Stimulated activated CD4-positive, alpha-beta T cell treated with anti-CD3 and anti-CD28 coated beads, Interleukin-1b, Interleukin-23, amount 100 ng/mL, for 48 hours (primary cell): ENCODE measurements at regions not wholly inside any gene's neighbourhood (a gene's known extent, or its start where the extent isn't known, plus 50 kb on each side); places are given as distances from the start of the nearest gene placed in this dataset.
"Not testable (repeated sequence)": the region's sequence is repeated elsewhere in the genome, so short reads cannot be mapped to it uniquely, and the experiment has no call there.

Experiments used
- DNase-seq: peaks from one replicate; pipeline ENCODE4 v3.0.0-alpha.2; 2020

DNA sequence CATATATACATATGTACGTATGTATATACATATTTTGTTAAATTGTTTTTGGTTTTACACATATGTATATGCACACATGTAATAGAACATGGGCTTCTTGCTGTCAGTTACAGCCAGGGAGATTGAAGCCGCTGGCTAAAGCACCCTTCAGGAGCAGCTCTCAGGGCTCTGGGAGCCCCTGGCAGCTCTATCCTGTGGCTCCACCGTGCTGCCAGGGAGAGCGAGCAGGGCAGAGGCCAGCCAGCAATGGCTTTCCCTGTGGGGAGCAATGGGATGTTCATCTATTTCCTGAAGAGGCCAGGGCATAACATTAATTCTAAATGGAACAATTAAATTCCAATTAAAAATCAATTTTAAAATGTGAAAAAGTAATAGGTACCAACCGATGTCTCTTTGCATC, 102.9 kb downstream of the PSMG1 start:
- DNase-seq, result no peak

DNA sequence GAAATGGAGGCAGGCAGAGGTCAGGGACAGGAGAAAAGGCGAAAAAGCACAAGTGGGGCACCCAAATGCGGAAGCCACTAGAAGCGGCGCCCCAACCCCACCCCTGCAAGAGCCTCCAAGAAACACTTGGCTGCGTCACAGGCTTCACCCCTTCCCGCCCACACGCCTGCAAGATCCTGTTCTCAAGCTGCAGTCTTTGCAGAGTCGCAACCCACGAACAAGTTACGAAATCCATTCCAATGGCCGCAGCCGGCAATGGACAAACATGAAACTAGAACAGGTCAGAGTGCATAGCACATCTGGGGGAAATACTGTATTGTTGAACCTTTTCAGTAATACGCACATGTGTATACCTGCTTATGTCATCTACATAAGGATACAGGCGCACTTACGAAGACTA, 103.6 kb downstream of the PSMG1 start:
- DNase-seq, result no peak

DNA sequence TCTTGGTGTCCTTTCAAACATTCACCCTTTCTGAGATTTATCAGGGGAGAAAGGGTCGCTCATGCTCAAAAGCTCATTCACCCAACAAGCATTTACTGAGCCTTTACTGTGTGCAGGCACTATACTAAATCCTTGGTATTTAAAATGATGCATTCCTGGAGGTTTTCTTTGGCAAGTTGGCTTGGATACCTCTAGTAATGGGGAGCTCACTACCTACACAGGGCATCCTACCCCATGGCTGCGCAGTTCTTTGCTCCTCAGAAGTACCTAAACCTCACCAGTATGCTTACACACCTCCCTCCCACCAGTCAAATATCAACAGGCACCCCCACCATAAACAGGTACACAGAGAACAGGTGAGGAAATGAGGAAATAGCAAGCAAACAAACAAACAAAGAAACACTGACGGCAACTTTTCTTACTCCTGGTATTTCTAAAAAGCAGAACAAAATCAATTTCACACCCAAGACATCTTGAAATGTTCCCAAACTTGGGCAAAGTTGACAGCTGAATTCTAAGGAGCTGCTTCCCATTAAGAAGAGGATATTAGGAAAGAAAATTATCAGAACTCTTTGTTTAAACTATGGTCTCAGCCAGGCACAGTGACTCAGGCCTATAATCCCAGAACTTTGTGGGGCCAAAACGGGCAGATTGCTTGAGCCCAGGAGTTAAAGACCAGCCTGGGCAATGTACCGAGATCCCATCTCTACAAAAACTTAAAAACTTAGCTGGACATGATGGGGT, 104.8 kb downstream of the PSMG1 start:
- DNase-seq, result no peak

DNA sequence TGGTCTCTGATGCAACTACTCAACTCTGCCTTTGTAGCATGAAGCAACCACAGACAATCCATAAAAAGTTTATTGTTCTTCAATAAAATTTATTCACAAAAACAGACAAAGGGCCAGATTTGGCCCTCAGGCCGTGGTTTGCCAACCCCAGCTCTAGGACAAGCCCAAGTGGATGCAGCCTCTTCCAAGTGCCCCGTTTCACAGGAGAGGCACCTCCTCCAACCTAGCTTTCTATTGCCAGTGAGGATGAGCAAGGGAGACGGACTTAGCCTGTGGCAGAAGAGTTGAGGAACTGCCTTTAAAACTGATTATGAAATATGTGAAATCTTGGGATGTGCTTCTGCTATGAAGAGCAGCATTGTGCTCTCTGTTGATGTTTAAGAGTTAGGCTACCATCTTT, 105.4 kb downstream of the PSMG1 start:
- DNase-seq, result no peak

GRCh38 chr21:39074508-39074907, 108.7 kb downstream of the PSMG1 start:
- DNase-seq, result no peak

- DNase-seq, result no peak
These were observed 109.5 kb downstream of the PSMG1 start for GRCh38 chr21:39073717-39074116.

DNA sequence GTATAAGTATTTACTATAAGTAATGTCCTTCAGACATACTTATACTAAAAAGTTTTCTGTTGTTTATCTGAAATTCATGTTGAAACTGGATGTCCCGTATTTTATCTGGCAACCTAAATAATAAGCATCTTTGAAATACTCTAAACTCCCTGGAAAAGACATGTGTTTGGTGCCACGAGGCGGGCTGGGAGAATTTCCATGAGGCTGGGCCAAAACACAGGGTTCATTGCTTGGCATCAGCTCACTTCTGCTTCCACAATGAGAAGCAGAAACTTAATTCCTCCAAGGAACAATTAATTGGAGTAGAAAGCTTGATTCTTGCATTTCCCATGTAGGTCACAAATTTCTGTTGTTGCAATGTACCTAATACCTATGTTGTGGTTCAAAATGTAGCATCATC, 110.2 kb downstream of the PSMG1 start:
- no peak for DNase-seq

GRCh38 chr21:39072468-39072867, 110.8 kb downstream of the PSMG1 start:
- DNase-seq, result no peak

DNA sequence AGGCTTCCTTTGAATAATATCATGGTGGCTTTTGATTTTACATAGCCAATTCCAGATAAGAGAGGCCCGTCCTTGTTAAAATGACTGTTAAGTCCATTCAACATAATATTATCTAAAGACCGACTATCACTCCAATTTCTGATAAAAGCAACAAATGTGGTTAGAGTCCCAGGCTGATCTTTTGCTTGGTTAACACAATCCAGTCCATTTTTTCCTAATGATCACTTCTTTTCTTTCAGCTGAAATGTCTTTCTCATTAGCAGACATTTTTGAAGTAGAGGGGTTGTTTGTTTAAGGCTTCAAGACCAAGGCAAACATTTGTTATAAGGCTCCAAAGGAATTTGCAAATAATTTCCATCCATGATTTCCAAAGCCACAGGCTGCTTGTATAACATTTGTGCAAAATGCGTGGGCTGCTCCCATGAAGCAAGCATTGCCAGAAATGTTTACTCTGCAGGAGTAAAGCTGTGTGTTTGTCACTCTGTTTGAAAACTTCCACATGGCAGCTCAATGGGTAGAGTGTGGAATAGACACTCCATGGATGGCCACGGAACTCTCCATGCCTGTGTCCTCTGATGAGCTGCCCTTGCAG, 111.5 kb downstream of the PSMG1 start:
- DNase-seq, result no peak

DNA sequence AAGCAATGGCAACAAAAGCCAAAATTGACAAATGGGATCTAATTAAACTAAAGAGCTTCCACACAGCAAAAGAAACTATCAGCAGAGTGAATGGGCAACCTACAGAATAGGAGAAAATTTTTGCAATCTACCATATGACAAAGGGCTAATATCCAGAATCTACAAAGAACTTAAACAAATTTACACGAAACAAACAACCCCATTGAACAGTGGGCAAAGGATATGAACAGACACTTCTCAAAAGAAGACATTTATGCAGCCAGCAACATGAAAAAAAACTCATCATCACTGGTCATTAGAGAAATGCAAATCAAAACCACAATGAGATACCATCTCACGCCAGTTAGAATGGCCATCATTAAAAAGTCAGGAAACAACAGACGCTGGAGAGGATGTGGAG, 113.4 kb downstream of the PSMG1 start:
- not testable (repeated sequence) for DNase-seq

- no peak for DNase-seq
These were observed 116.1 kb downstream of the PSMG1 start for GRCh38 chr21:39066829-39067780.

GRCh38 chr21:39065917-39066316, 117.3 kb downstream of the PSMG1 start:
- no peak for DNase-seq

DNA sequence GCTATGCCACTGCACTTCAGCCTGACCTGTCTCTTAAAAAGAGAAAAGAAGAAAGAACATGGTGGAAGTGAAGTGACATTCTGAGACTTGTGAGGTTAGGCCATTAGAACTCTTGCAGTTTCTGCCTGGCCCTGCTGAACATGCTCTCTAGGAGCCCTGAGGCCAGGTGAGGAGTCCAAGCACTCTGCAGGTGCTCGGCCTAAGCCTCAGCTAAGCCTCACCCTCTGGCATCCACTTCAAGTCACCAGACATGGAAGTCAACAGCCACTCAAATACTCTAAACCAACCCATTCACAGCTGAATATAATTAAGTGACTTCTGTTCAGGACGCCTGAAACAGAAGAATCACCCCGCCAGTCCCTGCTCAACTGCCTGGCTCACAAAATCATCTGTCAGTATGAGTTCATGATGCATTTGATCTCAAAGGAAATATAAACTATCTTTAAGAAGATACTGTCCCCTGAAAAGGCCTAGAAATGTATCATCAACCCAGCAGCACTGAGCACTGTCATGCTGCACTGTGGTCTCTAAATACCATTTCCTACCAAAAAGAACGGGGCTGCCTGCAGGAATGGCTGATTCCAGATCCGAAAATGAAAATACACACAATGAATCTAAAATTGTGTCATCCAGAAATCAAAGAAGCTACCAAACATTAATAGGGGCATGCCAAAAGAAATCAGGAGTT, 118.8 kb downstream of the PSMG1 start:
- no peak for DNase-seq

DNA sequence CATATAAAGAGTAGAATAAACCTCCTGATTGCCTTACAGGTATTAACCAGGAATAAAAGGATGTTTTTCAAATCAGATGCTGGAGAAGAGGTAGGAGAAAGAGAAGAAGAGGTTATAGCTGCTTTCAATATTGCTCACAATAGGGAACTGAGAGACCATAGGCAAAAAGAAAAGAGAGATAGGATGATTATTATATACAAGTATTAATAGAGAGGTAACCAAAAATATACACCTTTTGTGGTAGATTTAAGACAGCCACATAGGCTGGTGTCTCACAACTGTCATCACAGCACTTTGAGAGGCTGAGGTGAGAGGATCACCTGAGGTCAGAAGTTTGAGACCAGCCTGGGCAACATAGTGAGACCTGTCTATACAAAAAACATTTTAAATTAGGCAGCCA, 119.7 kb downstream of the PSMG1 start:
- DNase-seq, result no peak

DNA sequence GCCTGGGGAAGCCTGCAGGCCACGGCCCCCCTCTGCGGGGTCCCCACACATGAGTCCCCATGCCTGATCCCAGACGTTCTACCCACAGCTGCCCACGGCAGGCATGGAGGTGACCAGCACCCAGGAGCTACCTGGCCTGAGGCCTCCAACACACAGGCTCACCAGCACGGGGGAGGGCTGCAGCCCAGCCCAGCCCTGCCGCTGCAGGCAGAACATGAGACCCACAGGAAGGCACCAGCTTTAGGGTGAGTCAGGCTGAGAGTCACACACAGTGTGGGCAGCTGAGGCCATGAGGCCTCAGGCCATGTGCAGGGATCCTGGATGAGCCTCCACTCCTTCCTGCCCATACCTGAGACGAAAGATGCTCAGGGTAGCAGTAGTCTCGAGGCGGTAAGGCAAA, 121.1 kb downstream of the PSMG1 start:
- DNase-seq, result no peak

- no peak for DNase-seq
These were observed 121.5 kb downstream of the PSMG1 start for GRCh38 chr21:39061766-39062165.

- no peak for DNase-seq
These were observed 122.7 kb downstream of the PSMG1 start for GRCh38 chr21:39060485-39061083.

DNA sequence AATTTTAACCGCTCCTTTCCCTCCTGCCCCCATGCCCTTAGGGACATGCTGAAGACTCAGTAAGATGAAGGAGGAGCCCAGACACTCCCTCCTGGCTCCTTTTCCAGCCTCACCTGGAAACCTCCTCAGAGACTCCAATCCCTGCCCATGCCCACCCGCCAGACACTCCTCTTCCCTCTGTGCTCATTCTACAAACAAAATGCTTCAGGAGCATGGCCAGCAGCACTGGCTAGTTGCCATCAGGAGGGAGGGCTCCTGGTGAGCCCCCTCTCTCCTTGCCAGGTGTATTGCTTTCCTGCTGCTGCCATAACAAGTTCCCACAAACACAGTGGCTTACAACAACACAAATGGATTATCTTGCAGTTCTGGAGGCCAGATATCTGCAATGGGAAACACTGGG, 126.1 kb downstream of the PSMG1 start:
- no peak for DNase-seq

DNA sequence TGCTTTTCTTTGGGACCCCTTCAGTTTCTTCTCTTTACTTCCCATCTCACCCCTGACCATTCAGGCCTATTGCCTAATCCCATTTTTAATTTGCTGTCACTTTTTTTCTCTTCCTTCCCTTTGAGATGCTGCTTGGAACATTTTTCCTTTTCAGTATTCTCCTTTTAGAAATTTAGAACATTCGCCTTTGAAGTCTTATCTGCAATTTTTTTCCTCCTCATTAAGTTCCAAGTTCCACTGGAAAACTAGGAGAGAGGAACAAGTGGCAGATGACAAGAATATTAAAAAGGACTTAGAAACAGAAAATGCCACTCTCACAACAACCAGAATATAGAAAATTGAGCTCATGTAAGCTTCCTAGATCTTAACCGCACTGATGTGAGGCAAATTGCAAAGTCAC, 126.6 kb downstream of the PSMG1 start:
- no peak for DNase-seq

- no peak for DNase-seq
These were observed 128.0 kb downstream of the PSMG1 start for GRCh38 chr21:39055167-39055767.

DNA sequence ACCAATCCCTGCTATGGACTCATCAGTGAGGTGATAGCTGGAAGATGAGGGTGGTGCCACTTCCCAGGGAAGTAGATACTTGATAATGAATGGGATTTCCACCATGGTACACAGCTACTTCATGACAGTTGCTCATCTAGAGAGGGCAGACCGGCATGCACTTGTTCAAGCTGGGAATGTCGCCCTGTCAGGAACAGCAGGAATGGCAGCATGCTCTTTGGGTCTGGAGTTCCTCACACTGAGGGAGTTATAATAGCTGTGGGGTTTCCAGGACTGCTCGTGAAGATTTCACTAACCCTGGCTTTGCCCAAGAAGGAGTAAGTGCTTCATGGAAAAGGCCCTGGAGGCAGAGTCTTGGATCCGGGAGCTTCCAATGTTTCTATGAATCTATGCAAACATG, 129.2 kb downstream of the PSMG1 start:
- DNase-seq, result no peak

DNA sequence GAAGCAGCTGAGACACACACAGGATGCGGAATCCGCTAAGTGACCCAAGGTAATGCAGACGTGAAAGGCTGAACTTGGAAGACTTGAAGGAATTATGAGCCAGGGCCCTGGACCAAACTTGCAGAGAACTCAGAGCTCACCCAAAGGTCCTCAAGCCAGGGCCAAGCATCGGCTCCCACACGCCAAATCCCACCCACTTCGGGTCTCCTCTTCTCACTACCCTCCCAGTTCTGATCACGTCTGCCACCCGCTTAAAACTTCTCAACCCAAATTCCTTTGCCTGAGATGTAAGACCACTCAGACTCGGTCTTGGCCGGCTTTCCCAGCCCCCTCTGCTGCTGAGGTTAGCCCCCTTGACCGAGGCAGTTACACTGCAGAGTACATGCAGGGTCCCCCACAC, 130.1 kb downstream of the PSMG1 start:
- no peak for DNase-seq
